ENCODE measurements at regions not wholly inside any gene's neighbourhood (a gene's known extent, or its start where the extent isn't known, plus 50 kb on each side); places are given as distances from the start of the nearest gene placed in this dataset.
"Not testable (repeated sequence)": the region's sequence is repeated elsewhere in the genome, so short reads cannot be mapped to it uniquely, and the experiment has no call there.

GRCh38 chr3:177338697-177339219 is 141.5 kb upstream of the TBL1XR1 start:
- no peak for DNase-seq (ENCODE audit: low read depth)

DNA sequence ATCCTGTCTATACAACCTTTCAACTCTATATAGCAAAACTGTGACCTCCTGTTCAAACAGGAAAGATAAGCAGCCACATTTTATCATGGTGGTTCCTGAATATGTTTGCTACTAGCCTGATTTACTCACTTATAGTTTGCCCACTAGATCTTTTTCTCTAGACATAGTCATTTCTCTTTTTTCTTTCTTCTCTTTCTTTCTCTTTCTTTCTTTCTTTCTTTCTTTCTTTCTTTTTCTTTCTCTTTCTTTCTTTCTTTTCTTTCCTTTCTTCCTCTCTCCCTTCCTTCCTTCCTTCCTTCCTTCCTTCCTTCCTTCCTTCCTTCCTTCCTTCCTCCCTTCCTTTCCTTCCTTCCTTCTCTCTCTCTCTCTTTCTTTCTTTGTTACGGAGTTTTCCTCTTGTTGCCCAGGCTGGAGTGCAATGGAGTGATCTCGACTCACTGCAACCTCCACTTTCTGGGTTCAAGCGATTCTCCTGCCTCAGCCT is 142.0 kb upstream of the TBL1XR1 start:
- DNase-seq (ENCODE audit: low read depth) = not testable (repeated sequence)

GRCh38 chr3:177340243-177340830 is 143.1 kb upstream of the TBL1XR1 start:
- no peak for DNase-seq (ENCODE audit: low read depth)

GRCh38 chr3:177341736-177342419 is 144.6 kb upstream of the TBL1XR1 start:
- DNase-seq (ENCODE audit: low read depth) = no peak

GRCh38 chr3:177343122-177343625 is 145.9 kb upstream of the TBL1XR1 start:
- no peak for DNase-seq (ENCODE audit: low read depth)

DNA sequence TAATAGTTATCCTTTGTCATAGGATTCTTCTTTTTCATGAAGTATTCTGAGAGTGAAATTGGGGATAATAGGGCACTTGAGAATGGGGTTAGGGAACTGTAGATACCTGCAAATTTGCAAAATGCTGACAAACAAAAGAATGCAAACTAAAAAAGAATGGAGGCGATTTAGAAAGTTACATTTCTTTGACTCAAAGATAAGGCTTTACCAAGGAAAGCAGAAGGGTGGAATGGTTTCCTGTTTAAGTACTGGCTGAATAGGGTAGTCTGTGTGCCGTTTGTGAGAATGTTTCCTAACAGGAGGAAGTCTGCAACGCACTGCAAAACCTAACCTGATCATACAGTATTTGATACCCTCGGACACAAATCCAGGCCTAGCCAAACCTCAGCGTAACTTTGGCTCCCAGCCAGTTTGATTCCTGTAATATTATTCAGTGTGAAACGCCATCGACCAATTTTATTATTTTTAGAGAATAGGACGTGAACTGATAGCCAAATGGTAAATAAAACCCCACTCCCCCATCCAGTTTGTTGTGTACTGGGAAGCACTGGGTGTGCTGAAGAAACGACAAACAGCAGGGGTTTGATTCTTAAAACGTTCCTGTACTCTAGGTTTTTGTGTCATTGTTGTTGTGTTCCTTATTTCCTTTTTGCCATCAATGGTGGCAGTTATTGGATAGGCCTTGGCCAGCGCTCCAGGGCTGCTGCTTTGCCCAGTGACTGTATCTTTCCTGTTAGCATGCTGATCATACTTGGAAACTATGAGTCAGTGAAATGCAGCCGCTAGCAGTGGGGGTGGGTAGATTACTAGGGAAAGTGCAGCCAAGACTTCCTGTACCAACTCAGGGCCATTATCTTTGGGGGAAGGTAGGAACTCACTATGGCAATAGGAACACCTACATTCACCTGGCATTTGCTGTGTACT is 148.0 kb upstream of the TBL1XR1 start:
- DNase-seq (ENCODE audit: low read depth) = peak; percentile 83

- DNase-seq (ENCODE audit: low read depth) = no peak
These were observed 148.8 kb upstream of the TBL1XR1 start for GRCh38 chr3:177345973-177346503.

- no peak for DNase-seq (ENCODE audit: low read depth)
These were observed 149.6 kb upstream of the TBL1XR1 start for GRCh38 chr3:177346878-177347277.

GRCh38 chr3:177347611-177348010 is 150.3 kb upstream of the TBL1XR1 start:
- DNase-seq (ENCODE audit: low read depth) = no peak

DNA sequence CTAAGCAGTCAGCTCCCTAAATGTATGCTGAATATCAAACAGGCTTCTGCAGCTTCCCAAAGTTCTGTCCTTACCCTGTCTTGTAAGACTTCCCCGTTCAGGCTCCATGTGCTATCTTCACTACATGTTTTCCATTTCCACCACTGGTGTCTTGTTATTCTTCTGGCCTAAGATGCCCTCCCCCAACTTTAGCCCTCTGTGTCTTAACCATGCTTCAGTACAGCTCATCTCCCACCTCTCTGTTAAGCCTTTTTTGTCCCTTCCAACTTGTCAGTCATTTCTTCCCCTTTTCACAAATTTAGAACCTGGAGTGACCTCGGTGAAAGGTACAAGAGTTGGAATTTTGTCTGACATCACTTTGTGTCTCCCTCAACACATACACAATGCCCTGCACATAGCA is 151.7 kb upstream of the TBL1XR1 start:
- DNase-seq (ENCODE audit: low read depth) = no peak

DNA sequence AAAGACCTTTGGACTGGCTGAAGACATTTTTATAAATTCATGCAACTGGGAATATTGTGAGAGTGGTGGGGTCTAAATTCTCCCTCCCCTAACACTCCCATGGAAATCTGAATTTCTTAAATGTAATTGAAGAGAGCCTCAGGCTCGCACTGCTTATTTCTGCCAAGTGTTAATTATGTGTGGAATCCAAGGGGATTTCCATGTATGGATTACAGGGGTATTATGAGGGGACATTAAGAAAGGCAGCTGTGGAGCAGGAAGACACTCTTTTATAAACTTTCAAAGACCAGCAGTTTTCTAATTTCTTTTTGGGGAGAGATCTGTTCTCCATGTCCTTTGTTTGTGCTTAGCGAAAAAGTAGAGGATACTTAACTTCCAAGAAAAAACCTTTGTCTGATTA is 152.1 kb upstream of the TBL1XR1 start:
- DNase-seq (ENCODE audit: low read depth) = no peak

- no peak for DNase-seq (ENCODE audit: low read depth)
These were observed 152.8 kb upstream of the TBL1XR1 start for GRCh38 chr3:177350121-177350520.

DNA sequence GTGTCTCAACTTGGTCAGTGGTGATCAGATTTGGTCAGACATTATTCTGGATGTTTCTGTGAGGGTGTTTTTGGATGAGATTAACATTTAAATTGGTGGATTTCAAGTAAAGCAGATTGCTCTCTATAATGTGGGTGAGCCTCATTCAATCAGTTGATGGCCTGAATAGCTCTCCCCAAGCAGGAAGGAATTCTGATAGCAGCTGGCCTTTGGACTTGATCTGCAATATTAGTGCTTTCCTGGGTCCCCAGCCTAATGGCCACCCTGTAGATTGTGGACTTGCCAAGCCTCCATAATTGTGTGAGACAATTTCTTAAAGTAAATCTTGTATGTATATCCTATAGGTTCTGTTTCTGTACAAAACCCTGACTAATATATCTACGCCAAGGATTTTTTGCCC is 153.9 kb upstream of the TBL1XR1 start:
- DNase-seq (ENCODE audit: low read depth) = no peak

- DNase-seq (ENCODE audit: low read depth) = no peak
These were observed 154.5 kb upstream of the TBL1XR1 start for GRCh38 chr3:177351757-177352158.

- no peak for DNase-seq (ENCODE audit: low read depth)
These were observed 155.1 kb upstream of the TBL1XR1 start for GRCh38 chr3:177352424-177352823.

DNA sequence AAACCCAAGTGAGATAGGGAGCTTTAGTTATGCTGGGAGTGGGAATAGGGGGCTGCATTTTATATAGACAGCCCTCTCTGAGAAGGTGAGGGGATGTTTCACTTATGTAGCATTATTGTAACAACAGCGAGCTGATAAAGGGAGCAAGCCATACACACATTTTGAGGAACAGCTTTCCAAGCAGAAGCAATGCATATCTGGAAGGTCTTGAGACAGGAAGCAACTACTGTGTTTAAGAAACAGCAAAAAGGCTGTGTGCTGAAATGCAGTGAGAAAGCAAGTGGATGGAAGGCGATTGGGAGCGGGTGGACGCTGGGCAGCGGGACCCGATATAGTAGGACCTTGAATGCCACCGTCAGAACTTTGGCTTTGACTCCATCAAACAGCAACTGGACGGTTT is 155.9 kb upstream of the TBL1XR1 start:
- no peak for DNase-seq (ENCODE audit: low read depth)

- not testable (repeated sequence) for DNase-seq (ENCODE audit: low read depth)
These were observed 156.6 kb upstream of the TBL1XR1 start for GRCh38 chr3:177353879-177354278.

DNA sequence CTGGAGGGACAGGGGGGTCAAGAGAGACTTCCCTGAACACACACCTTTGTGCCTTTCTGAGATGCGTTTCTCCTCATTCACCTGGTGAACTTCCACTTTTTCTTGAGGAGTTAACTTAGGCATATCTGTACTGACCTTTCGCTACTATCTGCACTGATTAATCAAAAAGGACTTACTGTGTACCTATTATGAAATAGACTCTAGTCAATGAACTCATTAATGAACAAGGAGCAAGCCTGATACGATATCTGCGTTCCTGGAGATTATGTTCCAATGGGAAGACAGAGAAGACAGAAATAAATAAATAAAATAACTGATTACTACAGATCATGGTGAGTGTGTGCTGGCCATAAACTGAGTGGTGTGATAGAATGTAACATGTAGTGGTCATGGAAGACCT is 157.2 kb upstream of the TBL1XR1 start:
- no peak for DNase-seq (ENCODE audit: low read depth)

- no peak for DNase-seq (ENCODE audit: low read depth)
These were observed 158.8 kb upstream of the TBL1XR1 start for GRCh38 chr3:177356113-177356512.

DNA sequence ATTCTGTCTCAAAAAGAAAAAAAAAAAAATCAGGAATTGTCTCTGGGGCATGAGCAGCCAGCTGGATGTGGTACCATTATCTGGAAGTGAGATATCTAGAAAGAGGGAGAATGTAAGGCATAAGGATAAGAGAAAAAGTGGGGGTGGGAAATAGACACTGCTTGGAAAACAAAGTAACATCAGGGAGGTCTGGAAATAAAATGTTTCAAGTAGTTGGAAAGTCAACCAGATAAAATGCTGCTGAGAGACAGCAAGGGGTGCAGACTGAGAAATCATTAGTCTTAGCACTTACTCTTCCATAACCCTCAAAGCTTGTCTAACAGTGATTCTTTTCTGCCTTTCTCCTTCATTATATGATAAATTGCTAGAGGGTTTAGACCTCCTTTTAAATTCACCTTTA is 159.7 kb upstream of the TBL1XR1 start:
- no peak for DNase-seq (ENCODE audit: low read depth)

- no peak for DNase-seq (ENCODE audit: low read depth)
These were observed 160.2 kb upstream of the TBL1XR1 start for GRCh38 chr3:177357352-177358090.
